ENCODE measurements at regions not wholly inside any gene's neighbourhood (a gene's known extent, or its start where the extent isn't known, plus 50 kb on each side); places are given as distances from the start of the nearest gene placed in this dataset.

DNA sequence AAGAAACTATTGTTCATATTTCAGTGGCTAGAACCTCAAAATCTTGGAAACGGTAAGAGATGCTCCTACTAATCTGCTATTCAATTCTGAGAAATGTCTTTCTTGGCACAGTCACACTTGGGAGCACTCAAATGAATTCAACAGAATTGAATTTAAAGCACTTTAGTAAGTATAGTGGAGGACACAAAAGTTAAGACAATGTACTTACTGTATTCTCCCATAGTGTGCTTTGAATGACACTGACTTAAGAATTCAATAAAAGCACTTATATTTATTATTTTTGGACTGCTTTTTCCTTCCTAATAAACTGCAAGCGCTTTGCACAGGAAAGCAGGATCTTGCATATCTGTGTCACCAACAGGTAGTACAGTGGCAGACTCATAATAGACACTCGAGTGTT lies 156.1 kb upstream of the RIMS1 start:
- TF ChIP-seq, protein P1, sequence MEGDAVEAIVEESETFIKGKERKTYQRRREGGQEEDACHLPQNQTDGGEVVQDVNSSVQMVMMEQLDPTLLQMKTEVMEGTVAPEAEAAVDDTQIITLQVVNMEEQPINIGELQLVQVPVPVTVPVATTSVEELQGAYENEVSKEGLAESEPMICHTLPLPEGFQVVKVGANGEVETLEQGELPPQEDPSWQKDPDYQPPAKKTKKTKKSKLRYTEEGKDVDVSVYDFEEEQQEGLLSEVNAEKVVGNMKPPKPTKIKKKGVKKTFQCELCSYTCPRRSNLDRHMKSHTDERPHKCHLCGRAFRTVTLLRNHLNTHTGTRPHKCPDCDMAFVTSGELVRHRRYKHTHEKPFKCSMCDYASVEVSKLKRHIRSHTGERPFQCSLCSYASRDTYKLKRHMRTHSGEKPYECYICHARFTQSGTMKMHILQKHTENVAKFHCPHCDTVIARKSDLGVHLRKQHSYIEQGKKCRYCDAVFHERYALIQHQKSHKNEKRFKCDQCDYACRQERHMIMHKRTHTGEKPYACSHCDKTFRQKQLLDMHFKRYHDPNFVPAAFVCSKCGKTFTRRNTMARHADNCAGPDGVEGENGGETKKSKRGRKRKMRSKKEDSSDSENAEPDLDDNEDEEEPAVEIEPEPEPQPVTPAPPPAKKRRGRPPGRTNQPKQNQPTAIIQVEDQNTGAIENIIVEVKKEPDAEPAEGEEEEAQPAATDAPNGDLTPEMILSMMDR (IDR thresholded peaks at IDR 0.05) = no peak
- no peak for TF ChIP-seq POLR2A (IDR thresholded peaks at IDR 0.05)

Measured in prostate gland (tissue), 2 donors.